ENCODE measurements at regions not wholly inside any gene's neighbourhood (a gene's known extent, or its start where the extent isn't known, plus 50 kb on each side); places are given as distances from the start of the nearest gene placed in this dataset.
"Not testable (repeated sequence)": the region's sequence is repeated elsewhere in the genome, so short reads cannot be mapped to it uniquely, and the experiment has no call there.

GRCh38 chr14:66216763-66217162 lies 269.4 kb upstream of the CCDC196 start:
- DNase-seq (ENCODE audit: low read depth), result no peak

- DNase-seq (ENCODE audit: low read depth), result no peak
These were observed 266.3 kb upstream of the CCDC196 start for GRCh38 chr14:66219886-66220285.

GRCh38 chr14:66224492-66225178 lies 261.5 kb upstream of the CCDC196 start:
- no peak for DNase-seq (ENCODE audit: low read depth)

- no peak for DNase-seq (ENCODE audit: low read depth)
These were observed 260.8 kb upstream of the CCDC196 start for GRCh38 chr14:66225337-66225736.

- DNase-seq (ENCODE audit: low read depth), result no peak
These were observed 257.8 kb upstream of the CCDC196 start for GRCh38 chr14:66228267-66228970.

- DNase-seq (ENCODE audit: low read depth), result no peak
These were observed 254.4 kb upstream of the CCDC196 start for GRCh38 chr14:66231820-66232219.

GRCh38 chr14:66233591-66233990 lies 252.6 kb upstream of the CCDC196 start:
- no peak for DNase-seq (ENCODE audit: low read depth)

GRCh38 chr14:66234411-66234810 lies 251.8 kb upstream of the CCDC196 start:
- no peak for DNase-seq (ENCODE audit: low read depth)

- no peak for DNase-seq (ENCODE audit: low read depth)
These were observed 248.4 kb upstream of the CCDC196 start for GRCh38 chr14:66237741-66238140.

GRCh38 chr14:66238969-66239368 lies 247.2 kb upstream of the CCDC196 start:
- no peak for DNase-seq (ENCODE audit: low read depth)

- no peak for DNase-seq (ENCODE audit: low read depth)
These were observed 246.6 kb upstream of the CCDC196 start for GRCh38 chr14:66239589-66239988.

- DNase-seq (ENCODE audit: low read depth), result no peak
These were observed 246.1 kb upstream of the CCDC196 start for GRCh38 chr14:66240105-66240504.

GRCh38 chr14:66242001-66242400 lies 244.2 kb upstream of the CCDC196 start:
- DNase-seq (ENCODE audit: low read depth), result no peak

- DNase-seq (ENCODE audit: low read depth), result no peak
These were observed 241.3 kb upstream of the CCDC196 start for GRCh38 chr14:66244834-66245233.

GRCh38 chr14:66247662-66248193 lies 238.4 kb upstream of the CCDC196 start:
- DNase-seq (ENCODE audit: low read depth), result no peak

- no peak for DNase-seq (ENCODE audit: low read depth)
These were observed 237.9 kb upstream of the CCDC196 start for GRCh38 chr14:66248256-66248655.

- DNase-seq (ENCODE audit: low read depth), result no peak
These were observed 236.6 kb upstream of the CCDC196 start for GRCh38 chr14:66249544-66249943.

GRCh38 chr14:66254038-66254437 lies 232.1 kb upstream of the CCDC196 start:
- DNase-seq (ENCODE audit: low read depth), result no peak

GRCh38 chr14:66268802-66269334 lies 217.3 kb upstream of the CCDC196 start:
- DNase-seq (ENCODE audit: low read depth), result no peak

- DNase-seq (ENCODE audit: low read depth), result no peak
These were observed 213.9 kb upstream of the CCDC196 start for GRCh38 chr14:66272221-66272620.

- no peak for DNase-seq (ENCODE audit: low read depth)
These were observed 212.8 kb upstream of the CCDC196 start for GRCh38 chr14:66273261-66273832.

GRCh38 chr14:66278418-66278817 lies 207.8 kb upstream of the CCDC196 start:
- not testable (repeated sequence) for DNase-seq (ENCODE audit: low read depth)

All from stimulated activated CD8-positive, alpha-beta memory T cell treated with anti-CD3 and anti-CD28 coated beads, Interleukin-15, amount 100 ng/mL, for 24 hours (primary cell).